Retinal pigment epithelial cell (primary cell): ENCODE measurements at regions not wholly inside any gene's neighbourhood (a gene's known extent, or its start where the extent isn't known, plus 50 kb on each side); places are given as distances from the start of the nearest gene placed in this dataset.

ENCODE experiments used
- DNase-seq: peaks from one replicate; pipeline ENCODE4 v3.0.0-alpha.2; 2010; ENCODE audit warnings: low read depth
- H3K4me3 ChIP-seq: 2 replicates; pipeline ENCODE4 v1.5.1; 2011; ENCODE audit warnings: mild to moderate bottlenecking, low read length, control low read depth, moderate library complexity
- CTCF ChIP-seq: conservative IDR thresholded peaks from 2 replicates; pipeline ENCODE4 v1.5.1; 2011; ENCODE audit warnings: low read depth, low read length, control low read depth, inconsistent platforms

- no peak overlapping the region for H3K4me3 ChIP-seq
- no peak for TF ChIP-seq CTCF
- DNase-seq: no peak
Measured at GRCh38 chr2:3045318-3045921, 332.2 kb downstream of the EIPR1 start.

- no peak for TF ChIP-seq CTCF
Measured at GRCh38 chr2:3044587-3045317, 332.9 kb downstream of the EIPR1 start.

GRCh38 chr2:3043726-3044125 lies 333.9 kb downstream of the EIPR1 start:
- TF ChIP-seq CTCF: no peak
- no peak for DNase-seq
- H3K4me3 ChIP-seq: no peak overlapping the region

More at GRCh38 chr2:3044587-3045317, 332.9 kb downstream of the EIPR1 start:
- DNase-seq: no peak
- H3K4me3 ChIP-seq: no peak overlapping the region

- DNase-seq: no peak
- H3K4me3 ChIP-seq: no peak overlapping the region
- no peak for TF ChIP-seq CTCF
Measured at GRCh38 chr2:3042601-3043585, 334.7 kb downstream of the EIPR1 start.

GRCh38 chr2:3041841-3042600 lies 335.6 kb downstream of the EIPR1 start:
- no peak for TF ChIP-seq CTCF
- DNase-seq: no peak
- H3K4me3 ChIP-seq: no peak overlapping the region

GRCh38 chr2:3041246-3041645 lies 336.4 kb downstream of the EIPR1 start:
- DNase-seq: no peak
- no peak for TF ChIP-seq CTCF
- H3K4me3 ChIP-seq: no peak overlapping the region
